ENCODE measurements at regions not wholly inside any gene's neighbourhood (a gene's known extent, or its start where the extent isn't known, plus 50 kb on each side); places are given as distances from the start of the nearest gene placed in this dataset.

DNA sequence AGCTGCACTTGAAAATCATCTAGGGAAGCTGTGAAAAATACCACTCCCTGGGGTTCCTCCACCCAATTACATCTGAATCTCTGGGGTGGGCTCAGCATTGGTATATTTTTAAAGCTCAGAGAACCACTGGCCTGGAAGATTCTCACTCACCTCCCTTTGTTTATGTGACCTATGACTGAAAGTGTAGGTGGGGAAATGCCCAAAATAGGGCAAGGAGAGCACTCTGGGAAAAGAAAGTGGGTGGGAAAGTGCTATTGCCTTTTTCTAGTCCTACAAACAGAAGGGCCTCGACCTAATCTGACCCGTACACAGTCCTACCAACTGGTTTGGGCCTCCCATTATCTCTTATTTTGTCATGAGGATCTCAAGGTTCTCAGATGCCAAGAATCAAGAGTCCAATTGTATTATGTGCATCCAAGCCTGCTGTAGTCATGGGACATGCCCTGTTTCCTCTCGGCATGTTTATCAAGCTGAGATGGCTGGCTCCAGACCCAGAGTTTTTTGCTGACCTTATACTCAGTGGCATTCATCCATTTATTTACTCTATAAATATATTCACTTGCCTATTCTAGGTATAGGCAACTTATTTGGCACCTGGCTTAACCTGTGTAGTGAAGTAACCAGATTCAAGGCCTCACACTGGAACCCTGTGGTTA lies 483.7 kb downstream of the ENC1 start:
- no peak for DNase-seq (ENCODE audit: low read depth in 2 of 2)

DNA sequence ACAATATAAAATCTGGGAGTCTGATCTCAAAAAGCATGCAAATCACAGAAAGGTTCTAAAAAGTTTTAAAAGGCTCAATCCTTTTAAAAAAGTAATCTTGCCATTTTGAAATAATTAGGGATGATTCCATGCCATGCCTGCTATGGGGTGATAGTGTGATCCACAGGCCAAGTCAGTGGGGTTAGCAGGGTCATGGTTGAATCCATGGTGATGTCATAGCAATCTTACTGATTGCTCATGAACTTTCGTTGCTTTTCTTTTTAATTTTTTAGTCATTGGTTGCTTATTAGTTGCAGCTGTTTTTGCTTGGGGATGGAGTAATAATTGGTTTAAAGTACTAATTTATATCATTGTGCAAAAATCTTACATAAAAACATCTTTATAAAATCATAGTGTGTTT lies 485.0 kb downstream of the ENC1 start:
- DNase-seq (ENCODE audit: low read depth in 2 of 2), result no peak

- no peak for DNase-seq (ENCODE audit: low read depth in 2 of 2)
Observed at GRCh38 chr5:74154526-74154925, 486.0 kb downstream of the ENC1 start.

GRCh38 chr5:74153255-74153790 lies 487.2 kb downstream of the ENC1 start:
- DNase-seq (ENCODE audit: low read depth in 2 of 2), result no peak

DNA sequence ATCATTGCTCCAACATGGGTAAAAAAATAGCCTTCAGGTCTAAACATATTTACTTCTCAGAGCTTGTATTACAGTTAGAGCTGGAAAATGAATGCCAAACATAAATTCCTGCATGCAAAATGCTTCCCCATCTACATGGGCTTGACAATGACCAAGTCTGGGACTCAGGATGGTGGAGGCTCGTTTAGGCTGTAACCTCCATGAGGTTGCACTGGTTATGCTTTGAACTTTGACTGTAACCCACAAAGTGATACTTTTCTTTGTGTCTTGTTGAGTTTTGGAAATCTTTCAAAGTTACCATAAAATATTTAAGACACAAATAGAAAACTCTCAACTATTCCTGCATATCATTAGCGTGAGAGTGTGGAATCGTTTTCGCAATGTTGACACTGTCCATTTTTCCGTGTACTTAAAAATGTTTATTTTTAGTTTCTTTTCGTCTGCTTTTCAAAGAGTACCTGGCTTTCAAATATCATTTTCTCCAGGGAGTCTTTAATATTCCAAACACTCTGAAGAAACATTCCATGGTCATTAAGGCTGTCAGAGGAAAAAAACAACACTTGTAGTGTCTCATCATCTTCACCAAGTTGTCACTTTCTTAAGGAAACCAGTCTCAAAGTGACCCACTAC lies 487.8 kb downstream of the ENC1 start:
- DNase-seq (ENCODE audit: low read depth in 2 of 2), result no peak

DNA sequence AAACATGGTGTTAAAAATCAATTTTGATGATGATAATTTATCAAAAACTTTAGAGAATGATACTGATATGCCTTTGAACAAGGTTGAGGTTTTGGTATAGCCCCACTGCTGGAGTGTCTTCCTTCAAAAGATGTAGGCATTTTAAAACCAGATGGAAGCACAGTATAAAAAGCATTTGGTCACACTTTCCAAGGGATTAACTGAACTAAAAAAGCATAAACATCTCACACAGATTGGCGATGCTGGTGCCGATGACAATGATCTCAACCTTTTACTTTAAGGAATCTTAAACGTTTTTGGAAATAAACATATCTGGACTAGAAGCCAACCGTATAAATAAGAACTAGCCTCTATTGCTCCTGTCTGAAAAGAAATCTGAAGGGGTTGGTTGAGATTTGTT lies 488.4 kb downstream of the ENC1 start:
- no peak for DNase-seq (ENCODE audit: low read depth in 2 of 2)

DNA sequence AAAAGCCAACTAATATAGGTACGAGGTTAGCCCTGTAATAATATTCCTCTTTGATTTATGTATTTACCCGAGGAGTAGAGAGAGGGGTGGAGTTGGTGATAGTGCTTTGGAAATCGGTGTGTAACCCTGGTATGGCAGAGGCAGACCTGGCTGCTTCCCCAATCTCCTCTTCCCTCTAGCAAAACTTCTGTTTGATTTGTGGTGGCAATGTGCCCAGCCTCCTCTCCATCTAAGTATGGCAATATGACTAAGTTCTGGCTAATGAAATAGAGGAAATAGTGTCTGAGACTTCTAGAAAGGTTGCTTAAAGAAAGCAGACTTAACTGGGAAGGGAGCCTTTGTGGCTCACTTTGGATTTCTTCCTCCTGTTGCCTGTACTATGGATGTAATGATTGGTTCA lies 491.1 kb downstream of the ENC1 start:
- no peak for DNase-seq (ENCODE audit: low read depth in 2 of 2)

GRCh38 chr5:74148321-74148720 lies 492.2 kb downstream of the ENC1 start:
- no peak for DNase-seq (ENCODE audit: low read depth in 2 of 2)

DNA sequence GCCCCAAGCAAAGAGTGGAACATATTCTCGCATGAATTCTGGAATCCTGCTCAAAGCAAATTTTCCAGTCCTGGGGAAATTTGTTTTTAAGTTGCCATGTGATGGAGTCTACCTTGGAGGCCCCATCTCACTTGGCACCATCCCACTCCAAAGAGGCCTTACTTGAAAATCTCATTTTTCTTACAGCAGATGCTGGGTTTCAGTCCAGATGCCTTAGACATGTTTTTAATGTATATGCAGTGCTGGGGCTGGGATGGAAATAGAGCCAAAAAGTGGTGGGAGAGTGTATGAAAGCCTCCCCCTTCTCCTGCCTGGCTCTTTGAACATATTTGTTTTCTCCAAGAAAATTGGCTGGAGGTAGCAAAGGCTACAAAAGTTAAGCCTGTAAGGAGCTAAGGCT lies 493.7 kb downstream of the ENC1 start:
- DNase-seq (ENCODE audit: low read depth in 2 of 2), result no peak

- DNase-seq (ENCODE audit: low read depth in 2 of 2), result no peak
Observed at GRCh38 chr5:74145951-74146350, 494.6 kb downstream of the ENC1 start.

- no peak for DNase-seq (ENCODE audit: low read depth in 2 of 2)
Observed at GRCh38 chr5:74143721-74144330, 496.7 kb downstream of the ENC1 start.

GRCh38 chr5:74143151-74143550 lies 497.4 kb downstream of the ENC1 start:
- no peak for DNase-seq (ENCODE audit: low read depth in 2 of 2)

DNA sequence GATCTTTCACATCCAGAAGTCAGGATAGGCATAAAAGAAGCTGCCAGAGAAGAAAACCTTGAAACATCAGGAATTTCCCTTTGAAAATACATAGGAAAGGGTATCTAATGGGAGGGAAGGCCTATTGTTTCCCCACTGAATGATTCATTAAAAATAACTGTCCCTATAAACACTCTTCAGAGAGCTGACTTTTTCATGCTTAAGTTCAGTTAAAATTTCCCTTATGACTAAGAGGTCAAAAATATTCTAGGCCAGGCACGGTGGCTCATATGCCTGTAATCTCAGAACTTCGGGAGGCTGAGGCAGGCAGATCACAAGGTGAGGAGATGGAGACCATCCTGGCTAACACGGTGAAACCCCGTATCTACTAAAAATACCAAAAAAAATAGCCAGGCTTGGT lies 499.5 kb downstream of the ENC1 start:
- no peak for DNase-seq (ENCODE audit: low read depth in 2 of 2)

GRCh38 chr5:74140409-74140808 lies 500.1 kb downstream of the ENC1 start:
- DNase-seq (ENCODE audit: low read depth in 2 of 2), result no peak

GRCh38 chr5:74139589-74139988 lies 500.9 kb downstream of the ENC1 start:
- no peak for DNase-seq (ENCODE audit: low read depth in 2 of 2)

DNA sequence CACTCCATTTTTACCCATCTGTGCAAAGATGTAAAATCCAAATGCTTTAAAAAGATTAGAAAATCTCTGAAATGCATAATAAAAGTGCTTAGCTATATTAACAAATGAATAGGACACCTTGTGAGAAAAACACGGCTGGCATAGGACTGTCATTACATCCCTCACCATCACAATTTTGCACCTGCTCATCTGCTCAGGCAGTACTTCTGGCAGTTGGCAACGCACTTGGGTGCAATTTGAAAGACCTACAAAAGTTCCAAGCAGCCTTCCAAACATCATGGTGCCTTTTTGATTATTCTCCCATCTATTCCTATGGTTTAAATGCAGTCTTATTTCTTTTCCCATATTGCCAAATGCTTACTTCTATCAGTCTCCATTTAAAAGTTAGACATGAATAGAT lies 501.8 kb downstream of the ENC1 start:
- DNase-seq (ENCODE audit: low read depth in 2 of 2), result no peak

- no peak for DNase-seq (ENCODE audit: low read depth in 2 of 2)
Observed at GRCh38 chr5:74136276-74136825, 504.2 kb downstream of the ENC1 start.

GRCh38 chr5:74135033-74135432 lies 505.5 kb downstream of the ENC1 start:
- no peak for DNase-seq (ENCODE audit: low read depth in 2 of 2)

- DNase-seq (ENCODE audit: low read depth in 2 of 2), result no peak
Observed at GRCh38 chr5:74132485-74132884, 506.5 kb downstream of the ARHGEF28 start.

DNA sequence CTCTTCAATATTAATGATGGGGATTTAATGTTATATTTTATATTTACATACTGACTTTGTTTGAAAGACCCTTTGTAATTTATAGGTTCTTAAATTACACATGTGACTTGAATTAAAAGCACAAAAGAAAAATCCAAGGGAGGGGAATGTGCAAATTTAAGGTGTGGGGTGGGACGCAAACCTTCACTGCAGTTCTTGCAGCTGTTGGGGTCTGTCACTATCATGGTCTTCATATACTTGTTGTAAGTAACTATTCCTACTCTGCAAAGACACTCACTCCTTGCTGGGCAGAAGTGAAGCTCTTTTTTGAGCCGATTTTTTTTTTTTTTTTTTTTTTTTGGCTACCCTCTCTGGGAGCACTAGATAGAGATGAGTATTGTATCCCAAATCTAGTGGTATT lies 505.3 kb downstream of the ARHGEF28 start:
- no peak for DNase-seq (ENCODE audit: low read depth in 2 of 2)

GRCh38 chr5:74130155-74130897 lies 504.3 kb downstream of the ARHGEF28 start:
- no peak for DNase-seq (ENCODE audit: low read depth in 2 of 2)
